ENCODE measurements at regions not wholly inside any gene's neighbourhood (a gene's known extent, or its start where the extent isn't known, plus 50 kb on each side); places are given as distances from the start of the nearest gene placed in this dataset.

- H3K27ac Mint-ChIP-seq (ENCODE audit: unreplicated experiment), result no peak overlapping the region
- H3K27me3 Mint-ChIP-seq (ENCODE audit: unreplicated experiment), result no peaks in the 10 kb centered on the region
- DNase-seq, result no peak
- no peaks in the 10 kb centered on the region for H3K4me1 Mint-ChIP-seq (ENCODE audit: low read depth, unreplicated experiment)
- H3K9me3 Mint-ChIP-seq (ENCODE audit: unreplicated experiment), result no peaks in the 10 kb centered on the region
- peaks cover 8% of the 10 kb centered on the region for H3K36me3 Mint-ChIP-seq (ENCODE audit: unreplicated experiment)
- no peak for TF ChIP-seq CTCF (IDR thresholded peaks at IDR 0.05; ENCODE audit: partially characterized antibody, unreplicated experiment)
- no peak overlapping the region for H3K4me3 Mint-ChIP-seq (ENCODE audit: unreplicated experiment)
Measured at GRCh38 chr13:70864731-70865130, 756.5 kb upstream of the KLHL1 start.

- no peak overlapping the region for H3K4me3 Mint-ChIP-seq (ENCODE audit: unreplicated experiment)
- no peaks in the 10 kb centered on the region for H3K4me1 Mint-ChIP-seq (ENCODE audit: low read depth, unreplicated experiment)
- peaks cover 8% of the 10 kb centered on the region for H3K36me3 Mint-ChIP-seq (ENCODE audit: unreplicated experiment)
- DNase-seq, result no peak
- no peak overlapping the region for H3K27ac Mint-ChIP-seq (ENCODE audit: unreplicated experiment)
- no peaks in the 10 kb centered on the region for H3K27me3 Mint-ChIP-seq (ENCODE audit: unreplicated experiment)
- H3K9me3 Mint-ChIP-seq (ENCODE audit: unreplicated experiment), result no peaks in the 10 kb centered on the region
- TF ChIP-seq CTCF (IDR thresholded peaks at IDR 0.05; ENCODE audit: partially characterized antibody, unreplicated experiment), result no peak
Measured at GRCh38 chr13:70856711-70857110, 748.5 kb upstream of the KLHL1 start.

- Mint-ChIP-seq H3K4me3 (ENCODE audit: unreplicated experiment) (no peak overlapping the region), H3K27ac (ENCODE audit: unreplicated experiment) (no peak overlapping the region), H3K36me3 (ENCODE audit: unreplicated experiment) (peaks cover 3% of the 10 kb centered on the region), H3K4me1 (ENCODE audit: low read depth, unreplicated experiment) (no peaks in the 10 kb centered on the region), H3K27me3 (ENCODE audit: unreplicated experiment) (no peaks in the 10 kb centered on the region), H3K9me3 (ENCODE audit: unreplicated experiment) (no peaks in the 10 kb centered on the region)
- no peak for DNase-seq
- no peak for TF ChIP-seq CTCF (IDR thresholded peaks at IDR 0.05; ENCODE audit: partially characterized antibody, unreplicated experiment)
Measured at GRCh38 chr13:70856025-70856424, 747.8 kb upstream of the KLHL1 start.

GRCh38 chr13:70849222-70849621 is 741.0 kb upstream of the KLHL1 start:
- no peaks in the 10 kb centered on the region for H3K4me1 Mint-ChIP-seq (ENCODE audit: low read depth, unreplicated experiment)
- H3K27ac Mint-ChIP-seq (ENCODE audit: unreplicated experiment), result no peak overlapping the region
- no peak for DNase-seq
- TF ChIP-seq CTCF (IDR thresholded peaks at IDR 0.05; ENCODE audit: partially characterized antibody, unreplicated experiment), result no peak
- H3K36me3 Mint-ChIP-seq (ENCODE audit: unreplicated experiment), result no peaks in the 10 kb centered on the region
- H3K4me3 Mint-ChIP-seq (ENCODE audit: unreplicated experiment), result no peak overlapping the region
- no peaks in the 10 kb centered on the region for H3K9me3 Mint-ChIP-seq (ENCODE audit: unreplicated experiment)
- no peaks in the 10 kb centered on the region for H3K27me3 Mint-ChIP-seq (ENCODE audit: unreplicated experiment)

GRCh38 chr13:70844391-70845108 is 736.3 kb upstream of the KLHL1 start:
- H3K27me3 Mint-ChIP-seq (ENCODE audit: unreplicated experiment), result no peaks in the 10 kb centered on the region
- H3K27ac Mint-ChIP-seq (ENCODE audit: unreplicated experiment), result no peak overlapping the region
- DNase-seq, result no peak
- H3K4me3 Mint-ChIP-seq (ENCODE audit: unreplicated experiment), result no peak overlapping the region
- H3K4me1 Mint-ChIP-seq (ENCODE audit: low read depth, unreplicated experiment), result no peaks in the 10 kb centered on the region
- H3K9me3 Mint-ChIP-seq (ENCODE audit: unreplicated experiment), result no peaks in the 10 kb centered on the region
- no peak for TF ChIP-seq CTCF (IDR thresholded peaks at IDR 0.05; ENCODE audit: partially characterized antibody, unreplicated experiment)
- no peaks in the 10 kb centered on the region for H3K36me3 Mint-ChIP-seq (ENCODE audit: unreplicated experiment)
